Stimulated activated naive CD8-positive, alpha-beta T cell treated with anti-CD3 and anti-CD28 coated beads, Interleukin-15, Interleukin-2, amounts not matched to agents 100 ng/mL and 50 ng/mL, for 24 hours (primary cell): ENCODE measurements at regions not wholly inside any gene's neighbourhood (a gene's known extent, or its start where the extent isn't known, plus 50 kb on each side); places are given as distances from the start of the nearest gene placed in this dataset.
A peak's percentile ranks its signal among the peaks of the same experiment; 100 is the strongest.
"Not testable (repeated sequence)": the region's sequence is repeated elsewhere in the genome, so short reads cannot be mapped to it uniquely, and the experiment has no call there.

ENCODE experiments used
- H3K27ac Mint-ChIP-seq: one replicate; pipeline ENCODE4 v1.8.0; 2021; ENCODE audit warnings: mild to moderate bottlenecking, mixed read lengths
- H3K27me3 Mint-ChIP-seq: one replicate; pipeline ENCODE4 v1.8.0; 2021; ENCODE audit warnings: mixed read lengths
- H3K36me3 Mint-ChIP-seq: one replicate; pipeline ENCODE4 v1.8.0; 2021; ENCODE audit warnings: low read depth, mixed read lengths
- H3K4me1 Mint-ChIP-seq: one replicate; pipeline ENCODE4 v1.8.0; 2021; ENCODE audit warnings: low read depth, mixed read lengths
- H3K4me3 Mint-ChIP-seq: one replicate; pipeline ENCODE4 v1.8.0; 2021; ENCODE audit warnings: mild to moderate bottlenecking, mixed read lengths
- H3K9me3 Mint-ChIP-seq: one replicate; pipeline ENCODE4 v1.8.0; 2021; ENCODE audit warnings: mixed read lengths

DNA sequence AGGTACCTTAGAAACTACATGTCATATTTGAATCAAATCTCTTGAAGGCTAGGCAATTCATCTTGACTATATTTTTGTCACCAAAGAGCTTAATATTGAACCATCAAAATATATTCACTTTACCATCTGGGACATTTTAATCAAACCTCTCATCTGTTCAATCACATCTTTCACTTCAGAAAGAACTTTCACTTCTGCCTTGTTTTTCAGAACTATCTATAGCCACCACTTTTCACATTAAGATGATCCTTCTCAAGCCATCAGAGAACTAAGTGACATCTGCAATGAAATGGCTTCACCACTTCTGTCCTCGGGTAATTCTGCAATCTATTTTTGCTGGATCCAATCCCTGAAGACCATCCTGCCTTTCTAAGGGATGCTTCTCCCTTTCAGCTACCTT, 57.8 kb downstream of the OR2B2 start:
- Mint-ChIP-seq H3K27ac (no peak overlapping the region), H3K27me3 (peaks cover 4% of the 10 kb centered on the region), H3K36me3 (no peaks in the 10 kb centered on the region), H3K9me3 (no peaks in the 10 kb centered on the region), H3K4me3 (no peak overlapping the region), H3K4me1 (peaks cover 3% of the 10 kb centered on the region)

DNA sequence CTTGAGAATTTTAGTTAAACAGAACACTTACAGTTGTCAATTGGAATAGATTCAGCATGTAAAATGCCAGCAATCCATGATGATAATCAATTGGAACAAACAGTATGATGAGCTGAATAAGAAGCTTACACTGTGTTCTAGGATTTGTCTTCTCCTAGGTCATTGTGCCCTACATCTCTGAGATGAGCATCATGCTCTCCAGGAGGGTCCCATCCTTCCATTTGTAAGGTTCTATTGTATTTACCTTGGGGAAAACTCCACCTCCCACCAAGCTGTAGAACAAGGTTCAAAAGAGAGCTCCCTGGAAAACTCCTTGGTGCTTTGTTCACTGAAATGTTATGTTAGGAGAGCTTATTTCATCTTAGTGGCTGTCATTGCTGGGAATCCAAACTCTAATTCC, 60.8 kb downstream of the OR2B2 start:
- no peak overlapping the region for H3K4me3 Mint-ChIP-seq
- H3K9me3 Mint-ChIP-seq: no peaks in the 10 kb centered on the region
- H3K36me3 Mint-ChIP-seq: no peaks in the 10 kb centered on the region
- H3K27ac Mint-ChIP-seq: no peak overlapping the region
- H3K27me3 Mint-ChIP-seq: peaks cover 4% of the 10 kb centered on the region
- peaks cover 3% of the 10 kb centered on the region for H3K4me1 Mint-ChIP-seq

DNA sequence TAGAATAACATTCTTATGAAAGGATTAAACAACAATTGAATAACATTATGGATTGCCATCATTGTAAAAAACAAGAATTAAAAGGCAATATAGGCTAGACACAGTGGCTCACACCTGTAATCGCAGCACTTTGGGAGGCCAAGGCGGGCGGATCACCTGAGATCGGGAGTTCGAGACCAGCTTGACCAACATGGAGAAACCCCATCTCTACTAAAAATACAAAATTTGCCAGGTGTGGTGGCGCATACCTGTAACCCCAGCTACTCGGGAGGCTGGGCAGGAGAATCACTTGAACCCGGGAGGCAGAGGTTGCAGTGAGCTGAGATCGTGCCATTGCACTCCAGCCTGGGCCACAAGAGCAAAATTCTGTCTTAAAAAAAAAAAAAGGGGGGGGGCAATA, 63.2 kb downstream of the OR2B2 start:
- H3K36me3 Mint-ChIP-seq, H3K9me3 Mint-ChIP-seq, H3K27ac Mint-ChIP-seq, H3K27me3 Mint-ChIP-seq, H3K4me1 Mint-ChIP-seq, H3K4me3 Mint-ChIP-seq: not testable (repeated sequence)

DNA sequence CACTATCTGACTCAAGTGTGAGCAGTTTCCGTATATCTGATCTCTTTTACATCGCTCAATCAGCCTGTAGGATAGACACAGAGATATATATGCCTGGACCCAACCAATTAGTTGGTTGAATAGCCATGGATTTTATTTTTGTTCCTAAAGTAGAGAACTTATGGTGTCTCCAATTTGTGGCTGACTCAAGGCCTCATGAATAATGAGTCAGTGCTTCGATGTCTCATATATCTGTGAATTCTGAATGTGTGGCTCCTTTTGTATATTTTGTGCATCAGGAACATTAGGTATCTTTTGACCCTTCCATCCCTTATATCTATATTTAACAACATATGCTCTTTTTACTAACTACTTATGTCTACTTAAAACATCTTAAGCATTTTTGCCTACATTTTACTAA, 64.5 kb downstream of the OR2B2 start:
- H3K4me1 Mint-ChIP-seq: no peaks in the 10 kb centered on the region
- peaks cover 4% of the 10 kb centered on the region for H3K27me3 Mint-ChIP-seq
- no peaks in the 10 kb centered on the region for H3K36me3 Mint-ChIP-seq
- no peaks in the 10 kb centered on the region for H3K9me3 Mint-ChIP-seq
- H3K27ac Mint-ChIP-seq: no peak overlapping the region
- no peak overlapping the region for H3K4me3 Mint-ChIP-seq

DNA sequence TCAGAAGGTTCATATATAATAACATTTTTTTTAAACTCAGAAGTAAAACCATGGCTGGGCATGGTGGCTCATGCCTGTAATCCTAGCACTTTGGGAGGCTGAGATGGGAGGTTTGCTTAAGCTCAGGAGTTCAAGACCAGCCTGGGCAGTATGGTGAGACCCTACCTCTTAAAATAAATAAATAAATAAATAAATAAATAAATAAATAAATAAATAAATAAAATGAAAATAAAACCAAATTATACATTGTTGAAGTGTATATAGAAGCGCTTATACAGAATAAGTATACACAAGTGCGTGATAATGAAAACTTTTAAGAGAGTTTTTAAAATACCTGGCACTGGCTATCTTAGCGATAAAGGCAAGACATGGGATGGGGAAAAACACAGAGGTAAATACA, 71.6 kb downstream of the OR2B2 start:
- Mint-ChIP-seq H3K4me3 (no peak overlapping the region), H3K4me1 (peaks cover 20% of the 10 kb centered on the region), H3K27ac (no peak overlapping the region), H3K9me3 (no peaks in the 10 kb centered on the region), H3K27me3 (peaks cover 6% of the 10 kb centered on the region), H3K36me3 (no peaks in the 10 kb centered on the region)

DNA sequence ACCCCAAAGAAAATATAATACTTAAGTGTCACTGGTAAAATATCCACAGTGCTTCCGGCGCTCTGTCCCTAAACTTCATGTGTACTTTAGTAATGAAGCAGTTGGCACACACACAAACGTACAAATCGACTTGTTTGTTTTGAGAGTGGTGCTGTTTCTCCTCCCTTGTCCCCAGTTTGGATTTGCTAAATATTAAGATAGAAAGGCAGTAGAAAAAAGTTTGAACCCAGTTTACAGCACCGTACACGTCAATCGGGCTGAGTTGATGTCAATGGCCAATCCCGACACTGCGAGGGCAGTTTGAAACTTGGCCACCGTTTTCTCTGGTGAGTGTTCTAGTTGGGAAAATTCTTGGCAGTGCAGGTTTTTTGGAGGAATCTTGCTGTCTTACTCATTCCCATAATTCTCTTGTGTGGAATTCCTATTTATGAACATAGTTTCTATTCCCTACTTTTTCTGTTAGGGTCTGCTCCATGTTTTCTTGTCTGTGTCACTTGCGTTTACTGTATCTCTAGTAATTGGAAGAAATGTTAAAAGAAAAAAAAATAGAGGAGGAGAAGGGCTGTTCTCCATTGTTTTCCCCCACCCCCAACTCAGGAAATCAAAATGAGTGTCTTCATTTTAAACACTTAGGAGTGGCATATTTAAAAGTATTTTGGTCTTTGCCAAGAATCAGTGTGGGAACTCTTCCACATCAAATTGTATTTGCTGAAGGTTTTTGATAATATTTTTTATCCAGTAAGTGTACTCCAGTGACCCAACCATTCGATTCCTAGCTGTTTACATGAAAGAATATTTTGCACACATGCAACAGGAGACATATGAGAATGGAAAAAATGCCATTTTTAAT, 72.3 kb downstream of the OR2B2 start:
- Mint-ChIP-seq H3K9me3 (no peaks in the 10 kb centered on the region), H3K4me1 (peaks cover 26% of the 10 kb centered on the region), H3K27me3 (peaks cover 6% of the 10 kb centered on the region), H3K36me3 (no peaks in the 10 kb centered on the region), H3K4me3 (no peak overlapping the region), H3K27ac (no peak overlapping the region)

DNA sequence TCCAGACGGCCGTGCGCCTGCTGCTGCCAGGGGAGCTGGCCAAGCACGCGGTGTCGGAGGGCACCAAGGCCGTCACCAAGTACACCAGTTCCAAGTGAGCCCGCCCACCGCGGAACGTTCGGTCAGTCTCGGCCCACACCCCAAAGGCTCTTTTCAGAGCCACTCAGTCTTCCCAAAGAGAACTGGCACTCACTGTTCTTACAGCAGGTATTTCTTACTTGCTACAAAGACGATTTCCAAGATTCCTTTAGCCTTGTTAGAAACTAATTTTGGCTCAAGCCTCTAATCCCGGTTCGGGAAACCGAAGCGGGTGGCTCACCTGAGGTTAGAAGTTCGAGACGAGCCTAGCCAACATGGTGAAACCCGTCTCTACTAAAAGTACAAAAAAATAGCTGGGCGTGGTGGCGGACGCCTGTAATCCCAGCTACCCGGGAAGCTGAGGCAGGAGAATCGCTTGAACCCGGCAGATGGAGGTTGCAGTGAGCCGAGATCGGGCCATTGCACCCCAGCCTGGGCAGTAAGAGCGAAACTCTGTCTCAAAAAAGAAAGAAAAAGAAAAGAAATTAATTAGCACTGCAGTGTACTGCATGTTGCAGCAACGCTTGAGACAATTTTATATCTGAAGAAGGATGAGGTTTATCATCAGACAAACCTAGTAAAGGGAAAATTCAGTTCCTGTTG, 73.1 kb downstream of the OR2B2 start:
- Mint-ChIP-seq H3K4me1 (peaks cover 31% of the 10 kb centered on the region), H3K9me3 (no peaks in the 10 kb centered on the region), H3K27me3 (peaks cover 6% of the 10 kb centered on the region), H3K27ac (no peak overlapping the region), H3K4me3 (no peak overlapping the region), H3K36me3 (no peaks in the 10 kb centered on the region)

DNA sequence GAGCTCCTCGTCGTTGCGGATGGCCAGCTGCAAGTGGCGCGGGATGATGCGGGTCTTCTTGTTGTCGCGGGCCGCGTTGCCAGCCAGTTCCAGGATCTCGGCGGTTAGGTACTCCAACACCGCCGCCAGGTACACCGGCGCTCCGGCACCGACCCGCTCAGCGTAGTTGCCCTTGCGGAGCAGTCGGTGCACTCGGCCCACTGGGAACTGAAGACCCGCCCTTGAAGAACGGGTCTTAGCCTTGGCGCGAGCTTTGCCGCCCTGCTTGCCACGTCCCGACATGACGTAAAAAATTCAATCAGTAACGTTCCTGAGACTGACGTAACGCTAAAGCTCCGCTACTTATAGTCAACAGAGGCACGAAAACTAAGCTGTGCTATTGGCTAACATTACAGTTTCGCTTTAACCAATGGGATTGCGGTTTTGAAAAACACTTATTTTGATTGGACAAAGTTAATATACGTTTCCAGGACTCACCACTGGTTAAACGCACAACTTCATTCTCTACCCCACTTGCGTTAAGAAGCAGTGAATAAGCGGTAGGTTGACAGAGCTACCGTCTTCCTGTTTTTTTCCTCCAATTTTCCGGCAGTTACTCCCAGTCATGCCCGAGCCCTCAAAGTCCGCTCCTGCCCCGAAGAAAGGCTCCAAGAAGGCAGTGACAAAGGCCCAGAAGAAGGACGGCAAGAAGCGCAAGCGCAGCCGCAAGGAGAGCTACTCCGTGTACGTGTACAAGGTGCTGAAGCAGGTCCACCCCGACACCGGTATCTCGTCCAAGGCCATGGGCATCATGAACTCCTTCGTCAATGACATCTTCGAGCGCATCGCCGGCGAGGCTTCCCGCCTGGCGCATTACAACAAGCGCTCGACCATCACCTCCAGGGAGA, 73.9 kb downstream of the OR2B2 start:
- no peak overlapping the region for H3K27ac Mint-ChIP-seq
- H3K4me1 Mint-ChIP-seq: peaks cover 39% of the 10 kb centered on the region

DNA sequence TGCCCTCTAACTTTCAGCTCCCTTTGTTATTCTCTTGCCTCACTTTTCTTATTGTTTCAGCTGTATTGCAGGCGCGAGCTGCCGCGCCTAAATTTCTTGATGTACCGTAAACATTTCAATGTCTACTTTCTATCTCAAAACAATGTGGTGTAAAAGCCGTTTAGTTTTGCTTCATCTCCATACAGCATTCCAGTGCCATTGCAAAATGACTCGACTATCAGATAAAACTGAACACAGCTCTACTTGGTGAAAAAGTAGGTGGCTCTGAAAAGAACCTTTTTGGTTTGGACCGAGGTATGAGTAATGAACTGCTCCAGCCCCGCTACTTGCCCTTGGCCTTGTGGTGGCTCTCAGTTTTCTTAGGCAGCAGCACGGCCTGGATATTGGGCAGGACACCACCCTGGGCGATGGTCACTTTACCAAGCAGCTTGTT, 74.6 kb downstream of the OR2B2 start:
- Mint-ChIP-seq H3K27me3 (peaks cover 6% of the 10 kb centered on the region), H3K27ac (no peak overlapping the region), H3K9me3 (no peaks in the 10 kb centered on the region), H3K36me3 (no peaks in the 10 kb centered on the region), H3K4me3 (no peak overlapping the region), H3K4me1 (peaks cover 41% of the 10 kb centered on the region)

More for the DNA sequence above, 73.9 kb downstream of the OR2B2 start:
- no peak overlapping the region for H3K4me3 Mint-ChIP-seq
- no peaks in the 10 kb centered on the region for H3K36me3 Mint-ChIP-seq
- H3K27me3 Mint-ChIP-seq: peaks cover 6% of the 10 kb centered on the region
- H3K9me3 Mint-ChIP-seq: no peaks in the 10 kb centered on the region

DNA sequence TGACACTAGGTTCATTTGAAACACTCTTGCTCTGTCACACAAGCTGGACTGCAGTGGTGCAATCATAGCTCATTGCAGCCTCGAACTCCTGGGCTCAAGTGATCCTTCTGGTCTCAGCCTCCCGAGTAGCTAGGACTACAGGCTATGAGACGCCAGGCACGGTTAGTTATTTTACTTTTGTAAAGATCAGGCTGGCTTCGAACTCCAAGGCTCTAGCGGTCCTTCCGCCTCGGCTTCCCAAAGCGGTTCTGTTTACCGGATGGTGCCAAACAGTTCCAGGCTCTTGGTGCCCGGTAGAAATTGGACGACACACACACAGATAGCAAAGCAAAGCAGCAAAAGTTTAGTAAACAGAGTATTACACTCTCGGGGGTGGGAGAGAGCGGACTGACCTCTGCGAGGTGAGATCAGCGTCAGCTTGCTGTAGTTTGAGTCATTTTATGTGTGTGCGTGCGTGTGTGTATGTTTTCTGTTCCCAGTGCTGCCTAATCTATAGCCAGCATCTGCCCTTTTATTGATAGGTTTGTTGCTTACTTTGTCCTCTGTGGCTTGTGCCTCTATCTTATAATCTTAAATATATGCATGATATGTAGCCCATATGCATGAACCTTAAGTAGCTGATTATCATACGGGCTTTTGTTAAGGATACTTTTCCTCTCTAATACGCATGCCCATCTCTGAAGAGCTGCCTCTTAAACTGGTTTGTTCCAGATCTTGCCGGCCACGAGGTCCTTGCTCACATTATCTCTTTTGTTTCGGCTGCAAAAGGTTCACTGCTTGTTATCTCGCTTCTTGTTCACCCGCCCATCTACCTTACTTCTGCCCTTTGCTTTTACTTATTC, 75.2 kb downstream of the OR2B2 start:
- Mint-ChIP-seq H3K27ac (no peak overlapping the region), H3K4me3 (no peak overlapping the region), H3K36me3 (no peaks in the 10 kb centered on the region), H3K9me3 (no peaks in the 10 kb centered on the region), H3K4me1 (peaks cover 41% of the 10 kb centered on the region), H3K27me3 (peaks cover 6% of the 10 kb centered on the region)

DNA sequence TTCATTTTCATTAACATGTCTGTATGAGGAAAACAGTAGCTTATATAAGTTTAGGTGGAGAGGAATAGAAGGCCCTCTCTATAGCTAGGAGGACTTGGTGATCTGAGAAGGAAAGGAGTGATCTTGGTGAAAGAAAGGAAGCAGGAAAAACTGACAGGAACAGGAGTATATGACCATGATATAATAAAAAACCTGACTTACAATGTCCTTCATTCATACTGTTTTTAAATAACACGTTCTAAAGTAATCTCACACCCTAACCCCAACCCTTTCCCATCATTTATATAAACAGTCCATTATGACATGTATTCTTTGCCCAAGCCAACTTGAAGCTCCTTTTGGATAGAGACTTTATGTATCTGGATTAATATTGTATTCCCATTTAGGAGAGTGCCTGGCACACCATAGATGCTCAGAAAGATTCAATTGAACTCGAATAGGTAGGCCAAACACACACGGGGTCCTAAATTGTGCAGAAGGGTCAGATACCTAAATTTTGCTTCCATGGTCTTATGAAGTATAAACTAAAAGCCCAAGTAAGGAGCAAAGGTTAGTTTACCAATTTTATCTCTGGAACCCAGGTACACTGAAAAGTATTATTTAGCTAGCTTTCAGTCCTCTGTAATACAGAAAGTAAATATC, 75.9 kb downstream of the OR2B2 start:
- H3K9me3 Mint-ChIP-seq: no peaks in the 10 kb centered on the region

DNA sequence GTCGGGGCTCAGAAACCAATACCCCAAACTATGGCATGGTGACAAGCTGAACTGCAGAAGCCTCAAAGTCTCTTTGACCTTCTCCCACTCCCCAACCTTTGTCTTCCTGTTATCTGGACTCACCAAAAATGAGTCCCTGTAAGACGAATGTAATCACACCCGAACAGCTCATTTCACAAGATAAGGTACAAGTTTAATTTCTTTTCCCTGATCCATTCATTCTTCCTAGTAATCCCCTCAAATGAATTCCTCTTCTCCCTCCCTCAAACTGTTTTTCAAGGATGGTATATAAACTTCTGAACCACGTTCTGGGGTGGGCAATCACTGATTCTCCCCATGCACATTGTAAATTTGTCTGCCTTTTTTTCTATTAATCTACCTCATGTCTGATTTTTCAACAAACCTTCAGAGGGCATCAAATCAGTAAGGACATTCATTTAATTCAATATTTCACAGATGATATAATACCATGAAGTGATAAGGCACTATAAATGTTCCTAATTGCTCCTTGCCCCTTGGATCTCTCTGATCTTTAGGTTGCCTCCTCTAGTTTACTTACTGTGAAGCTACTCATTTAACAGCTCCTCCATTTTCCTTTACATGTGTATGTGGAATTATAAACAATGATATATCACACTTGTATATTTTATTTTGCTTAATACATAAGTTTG, 77.2 kb downstream of the OR2B2 start:
- peak overlapping the region; percentile 80 for H3K27ac Mint-ChIP-seq
- peak overlapping the region; percentile 15 for H3K4me3 Mint-ChIP-seq
- peaks cover 3% of the 10 kb centered on the region for H3K36me3 Mint-ChIP-seq

More for the DNA sequence above, 75.9 kb downstream of the OR2B2 start:
- Mint-ChIP-seq H3K36me3 (peaks cover 3% of the 10 kb centered on the region), H3K27ac (no peak overlapping the region), H3K4me3 (no peak overlapping the region), H3K27me3 (peaks cover 6% of the 10 kb centered on the region), H3K4me1 (peaks cover 46% of the 10 kb centered on the region)

DNA sequence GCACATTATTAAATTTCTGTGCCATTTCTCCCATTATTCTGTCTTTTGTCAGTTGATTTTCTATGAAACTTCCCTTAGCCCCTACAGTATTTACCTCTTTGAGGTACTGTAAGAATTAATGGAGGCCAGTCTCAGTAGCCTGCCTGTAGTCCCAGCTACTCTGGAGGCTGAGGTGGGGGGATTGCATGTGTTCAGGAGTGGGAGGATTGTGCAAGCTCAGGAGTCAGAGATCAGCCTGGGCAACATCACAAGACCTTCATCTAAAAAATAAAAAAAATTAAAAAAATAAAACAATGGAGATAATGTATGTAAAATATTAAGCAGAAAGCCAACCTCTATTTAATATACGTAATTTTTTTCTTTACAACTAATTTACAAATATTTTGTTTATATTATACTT, 77.8 kb downstream of the OR2B2 start:
- Mint-ChIP-seq H3K9me3 (no peaks in the 10 kb centered on the region), H3K4me3 (no peak overlapping the region), H3K4me1 (peaks cover 54% of the 10 kb centered on the region), H3K27me3 (no peaks in the 10 kb centered on the region), H3K36me3 (peaks cover 3% of the 10 kb centered on the region), H3K27ac (peak overlapping the region; percentile 74)

More for the DNA sequence above, 77.2 kb downstream of the OR2B2 start:
- Mint-ChIP-seq H3K9me3 (no peaks in the 10 kb centered on the region), H3K27me3 (peaks cover 6% of the 10 kb centered on the region), H3K4me1 (peaks cover 54% of the 10 kb centered on the region)
